GM12878 (cell line): ENCODE measurements at regions not wholly inside any gene's neighbourhood (a gene's known extent, or its start where the extent isn't known, plus 50 kb on each side); places are given as distances from the start of the nearest gene placed in this dataset.

Experiments used
- ATF7 ChIP-seq: fragments of 450-650 bp; IDR thresholded peaks from 2 replicates; pipeline ENCODE4 v1.6.1; 2016; ENCODE audit warnings: low read depth, mild to moderate bottlenecking
- BACH1 ChIP-seq: fragments of 450-650 bp; IDR thresholded peaks from 2 replicates; pipeline ENCODE4 v1.6.1; 2017; ENCODE audit warnings: mild to moderate bottlenecking, borderline replicate concordance
- CBX3 ChIP-seq: fragments of 200-600 bp; sonication (generic); IDR thresholded peaks from 2 replicates; pipeline ENCODE4 v1.6.1; 2016; ENCODE audit warnings: low read depth, borderline replicate concordance
- E2F4 ChIP-seq: IDR thresholded peaks from 2 replicates; pipeline ENCODE4 v1.6.1; 2012; ENCODE audit warnings: low read depth, low read length, improper control_type of control experiment
- EP300 ChIP-seq, 2 experiments: fragments of 150-350 bp in 1 of 2; IDR thresholded peaks; 2 replicates each; pipeline ENCODE4 v1.6.1; 2011 to 2012; ENCODE audit warnings: low read depth in 2 of 2, low read length in 2 of 2, borderline replicate concordance in 1 of 2, improper control_type of control experiment in 1 of 2, inconsistent platforms in 1 of 2; ENCODE audit not compliant: control insufficient read depth in 1 of 2
- ETV6 ChIP-seq, 2 experiments: fragments of 450-650 bp in 1 of 2; IDR thresholded peaks in 1 of 2; conservative IDR thresholded peaks in 1 of 2; 2 replicates each; pipeline ENCODE4 v1.6.1; 2014; ENCODE audit warnings: antibody characterized with exemption in 1 of 2, borderline replicate concordance in 1 of 2, low read depth in 1 of 2, mild to moderate bottlenecking in 1 of 2, moderate library complexity in 1 of 2
- GABPA ChIP-seq: IDR thresholded peaks from 2 replicates; pipeline ENCODE4 v1.6.1; 2014; ENCODE audit warnings: antibody characterized with exemption, low read depth, mild to moderate bottlenecking, inconsistent platforms
- GATAD2B ChIP-seq: fragments of 450-650 bp; conservative IDR thresholded peaks from 2 replicates; pipeline ENCODE4 v1.6.1; 2017; ENCODE audit warnings: low read depth, mild to moderate bottlenecking, moderate library complexity
- IRF5 ChIP-seq: fragments of 450-650 bp; IDR thresholded peaks from 2 replicates; pipeline ENCODE4 v1.6.1; 2017; ENCODE audit warnings: borderline replicate concordance
- JUND ChIP-seq: IDR thresholded peaks from 2 replicates; pipeline ENCODE4 v1.6.1; 2012; ENCODE audit warnings: low read depth, mild to moderate bottlenecking, low read length, improper control_type of control experiment, moderate library complexity
- NFYB ChIP-seq: IDR thresholded peaks from 2 replicates; pipeline ENCODE4 v1.6.1; 2011; ENCODE audit warnings: low read depth, mild to moderate bottlenecking, low read length, improper control_type of control experiment, moderate library complexity; ENCODE audit not compliant: insufficient read depth
- PAX5 ChIP-seq: IDR thresholded peaks from 2 replicates; pipeline ENCODE4 v1.6.1; 2011; ENCODE audit warnings: low read depth, low read length, borderline replicate concordance
- PAX8 ChIP-seq: fragments of 450-650 bp; IDR thresholded peaks from 2 replicates; pipeline ENCODE4 v1.6.1; 2017; ENCODE audit warnings: mild to moderate bottlenecking, moderate library complexity
- POLR2A ChIP-seq: IDR thresholded peaks from 2 replicates; pipeline ENCODE4 v1.6.1; 2011; ENCODE audit warnings: low read depth, mild to moderate bottlenecking, low read length
- POU2F2 ChIP-seq: IDR thresholded peaks from 3 replicates; pipeline ENCODE4 v1.6.1; 2011; ENCODE audit warnings: low read depth, mild to moderate bottlenecking, low read length, borderline replicate concordance
- RAD51 ChIP-seq: fragments of 450-650 bp; IDR thresholded peaks from 2 replicates; pipeline ENCODE4 v1.6.1; 2016; ENCODE audit warnings: moderate library complexity, mild to moderate bottlenecking, inconsistent platforms
- SMC3 ChIP-seq: IDR thresholded peaks from 2 replicates; pipeline ENCODE4 v1.6.1; 2011; ENCODE audit warnings: low read length, improper control_type of control experiment, borderline replicate concordance
- SP1 ChIP-seq: IDR thresholded peaks from one replicate; pipeline ENCODE4 v1.6.1; 2011; ENCODE audit warnings: low read depth, low read length
- ZBED1 ChIP-seq: IDR thresholded peaks from 2 replicates; pipeline ENCODE4 v1.6.1; 2016; ENCODE audit warnings: borderline replicate concordance
- ZNF207 ChIP-seq: fragments of 450-650 bp; IDR thresholded peaks from 2 replicates; pipeline ENCODE4 v1.6.1; 2014; ENCODE audit warnings: antibody characterized with exemption, mild to moderate bottlenecking, borderline replicate concordance
- ZNF24 ChIP-seq: fragments of 450-650 bp; IDR thresholded peaks from 2 replicates; pipeline ENCODE4 v1.6.1; 2017; ENCODE audit warnings: antibody characterized with exemption, mild to moderate bottlenecking
- ZNF592 ChIP-seq: fragments of 450-650 bp; IDR thresholded peaks from 2 replicates; pipeline ENCODE4 v1.6.1; 2017; ENCODE audit warnings: mild to moderate bottlenecking, moderate library complexity

- TF ChIP-seq GATAD2B: 0 out of 2 replicates have a peak, but pooled peaks have one; percentile 37
- no peak for TF ChIP-seq ZNF24
- TF ChIP-seq POU2F2: peak; percentile 78; the same call in 2 of the 3 replicates
- peak; percentile 41; the same call in 1 of the 2 replicates for TF ChIP-seq POLR2A
- no peak for TF ChIP-seq NFYB
- TF ChIP-seq ZNF207: no peak
- TF ChIP-seq JUND: no peak
- TF ChIP-seq ETV6 (conservative IDR thresholded peaks at IDR 0.05 in 1 of 2, IDR thresholded peaks at IDR 0.05 in 1 of 2; ENCODE audit: borderline replicate concordance in 1 of 2, low read depth in 1 of 2): no peak
- no peak for TF ChIP-seq CBX3
- TF ChIP-seq E2F4: no peak
- no peak for TF ChIP-seq RAD51
- TF ChIP-seq ZBED1: no peak
- no peak for TF ChIP-seq PAX8
- TF ChIP-seq ATF7: no peak
- TF ChIP-seq BACH1: no peak
- no peak for TF ChIP-seq IRF5
- TF ChIP-seq EP300 (IDR thresholded peaks at IDR 0.05; ENCODE audit: borderline replicate concordance in 1 of 2, control insufficient read depth in 1 of 2, low read depth in 2 of 2, low read length in 2 of 2): peak in 1 of 2 experiments; percentile 90; a peak in 2 of 4 replicates
- no peak for TF ChIP-seq GABPA
- no peak for TF ChIP-seq PAX5
- no peak; the same call in 1 of the 2 replicates for TF ChIP-seq SMC3
- TF ChIP-seq ZNF592: no peak
- no peak for TF ChIP-seq SP1
Observed at GRCh38 chr6:37102299-37103168, 67.4 kb upstream of the PIM1 start (continued).
